Left cardiac atrium (tissue), 4 donors: ENCODE measurements at regions not wholly inside any gene's neighbourhood (a gene's known extent, or its start where the extent isn't known, plus 50 kb on each side); places are given as distances from the start of the nearest gene placed in this dataset.
"Not testable (repeated sequence)": the region's sequence is repeated elsewhere in the genome, so short reads cannot be mapped to it uniquely, and the experiment has no call there.

ENCODE experiments used
- ATAC-seq, 2 donors: fragments of 200-7000 bp; cut with Tn5 transposase; one replicate each; pipeline ENCODE4 v1.9.1; 2020; ENCODE audit warnings: mild to moderate bottlenecking in 2 of 2, moderate library complexity in 2 of 2
- DNase-seq: peaks from one replicate; pipeline ENCODE4 v3.0.0-alpha.2; 2020
- intact Hi-C, 2 donors: fragments of 100-400 bp; cut with DNase I; formaldehyde crosslinking; loops; one replicate each; pipeline versions ENCODE4 v1.14.1 to v1.15.1; 2022 to 2023
- donor health status: DM: no; HTN: yes; CAD: no.
- donor health status: DM: no; HTN: yes; CAD: no; lungs with severe emphysema.
- donor health status: DM: yes; HTN: yes; CAD: no.
- donor health status: Dilated cardiomyopathy.

DNA sequence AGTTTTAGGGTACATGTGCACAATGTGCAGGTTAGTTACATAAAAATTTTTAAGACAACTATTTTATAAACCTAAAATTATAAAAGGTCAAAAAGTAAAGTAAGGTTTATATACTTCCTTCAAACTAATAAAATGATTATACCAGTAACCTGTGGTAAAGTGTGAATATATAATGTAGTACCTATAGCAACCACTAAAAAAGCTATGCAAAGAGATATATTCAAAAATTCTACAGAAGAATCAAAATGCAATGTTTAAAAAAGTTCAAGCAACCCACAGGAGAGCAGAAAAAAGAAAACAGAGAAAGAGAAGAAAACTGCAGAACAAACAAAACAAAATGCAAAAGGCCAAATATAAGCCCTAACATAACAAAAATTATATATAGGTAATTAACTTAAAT, 379.5 kb upstream of the GALNTL6 start:
- DNase-seq (no peak), ATAC-seq (no peak)
- intact Hi-C loops = no loop called here

DNA sequence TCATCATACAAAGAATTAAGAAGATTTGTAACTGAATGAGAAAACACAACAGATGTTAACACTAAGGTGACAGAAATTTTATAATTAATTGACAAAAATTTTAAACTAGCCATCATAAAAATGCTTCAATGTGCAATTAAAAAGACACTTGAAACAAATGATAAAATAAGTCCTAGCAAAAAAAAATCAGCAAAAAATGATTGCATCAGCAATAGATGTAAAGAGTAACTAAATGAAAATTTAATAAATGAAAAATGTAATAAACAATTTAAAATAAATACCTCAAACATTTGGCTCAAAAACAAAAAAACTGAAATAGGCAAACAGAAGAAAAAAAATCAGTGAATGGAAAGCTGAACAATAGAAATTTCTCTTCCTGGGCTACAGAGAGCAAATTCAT, 380.7 kb upstream of the GALNTL6 start:
- intact Hi-C loops = no loop called here
- DNase-seq (no peak), ATAC-seq (no peak)

DNA sequence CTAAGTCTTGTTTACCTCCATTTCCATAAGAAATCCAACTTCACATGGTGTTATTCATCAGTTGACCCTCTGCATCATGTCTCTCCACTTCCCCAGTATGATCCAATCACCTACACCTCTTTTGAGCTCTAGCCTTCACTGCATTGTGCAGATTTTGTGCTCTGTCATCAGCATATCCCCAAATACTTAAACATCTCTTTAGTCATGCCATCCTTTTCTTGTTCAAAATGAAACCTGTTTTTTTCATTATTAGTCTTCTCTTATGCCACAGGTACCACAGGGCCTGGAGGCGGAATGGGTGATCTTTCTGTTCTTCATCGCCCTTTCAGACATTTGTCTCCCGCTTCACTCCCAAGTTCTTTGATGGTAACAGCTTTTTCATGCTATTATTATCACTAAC, 382.7 kb upstream of the GALNTL6 start:
- DNase-seq (no peak), ATAC-seq (no peak)
- intact Hi-C loops = no loop called here

DNA sequence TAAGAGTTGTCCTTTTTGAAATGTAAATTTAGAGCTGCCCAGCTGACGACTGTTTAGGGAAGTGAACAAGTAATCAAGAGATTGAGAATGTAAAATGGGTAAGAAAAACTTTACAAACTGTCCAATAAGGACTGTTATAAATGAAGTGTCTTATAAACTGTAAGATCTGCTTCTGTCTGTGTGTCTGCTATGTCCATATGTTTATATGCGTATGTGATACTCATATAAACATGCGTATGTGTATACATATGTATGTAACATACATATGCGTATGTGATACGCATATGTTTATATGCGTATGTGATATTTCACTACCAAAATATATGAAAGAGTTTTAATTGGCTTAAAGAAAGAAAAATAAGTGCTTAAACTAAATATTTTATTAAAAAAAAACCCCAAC, 416.0 kb upstream of the GALNTL6 start:
- intact Hi-C loops = no loop called here
- ATAC-seq (no peak), DNase-seq (no peak)

DNA sequence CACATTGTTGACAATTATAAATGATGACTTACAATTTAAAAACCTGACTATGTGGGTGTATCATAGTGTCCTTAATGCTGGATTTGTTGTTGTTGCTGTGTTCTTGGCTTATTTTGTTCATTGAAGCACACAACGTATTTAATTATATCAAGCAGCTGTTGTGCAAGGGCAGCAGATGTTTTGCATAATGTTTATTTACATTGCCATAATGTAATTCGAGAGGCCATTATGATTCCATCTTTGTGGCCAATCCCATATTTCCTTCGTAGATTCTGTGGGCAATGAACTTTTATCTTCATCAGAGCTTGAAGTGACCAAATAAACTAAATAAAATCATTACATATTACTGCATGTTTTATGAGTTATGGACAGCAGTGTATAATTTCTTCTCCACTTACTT, 422.6 kb upstream of the GALNTL6 start:
- no peak for ATAC-seq
- intact Hi-C loops = no loop called here
- DNase-seq = no peak

DNA sequence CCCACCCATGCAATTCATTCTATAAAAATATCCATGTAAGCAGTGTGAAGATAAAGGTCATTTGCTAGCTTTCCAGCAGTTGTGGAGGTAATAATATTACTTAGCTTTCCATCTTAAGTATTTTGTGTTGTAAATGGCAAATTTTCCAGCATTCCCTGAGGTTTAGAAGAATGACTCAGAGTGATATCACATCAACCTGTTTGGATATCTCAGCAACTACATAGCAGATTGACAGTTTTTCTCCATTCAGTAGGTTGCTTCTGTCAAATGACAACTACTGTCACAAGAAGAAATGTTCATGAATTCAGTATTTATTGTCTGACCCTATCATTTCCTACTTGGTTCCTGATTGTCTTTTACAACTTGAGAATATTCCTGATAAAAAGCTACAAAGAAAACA, 434.9 kb upstream of the GALNTL6 start:
- DNase-seq (no peak), ATAC-seq (no peak)
- intact Hi-C loops = no loop called here

DNA sequence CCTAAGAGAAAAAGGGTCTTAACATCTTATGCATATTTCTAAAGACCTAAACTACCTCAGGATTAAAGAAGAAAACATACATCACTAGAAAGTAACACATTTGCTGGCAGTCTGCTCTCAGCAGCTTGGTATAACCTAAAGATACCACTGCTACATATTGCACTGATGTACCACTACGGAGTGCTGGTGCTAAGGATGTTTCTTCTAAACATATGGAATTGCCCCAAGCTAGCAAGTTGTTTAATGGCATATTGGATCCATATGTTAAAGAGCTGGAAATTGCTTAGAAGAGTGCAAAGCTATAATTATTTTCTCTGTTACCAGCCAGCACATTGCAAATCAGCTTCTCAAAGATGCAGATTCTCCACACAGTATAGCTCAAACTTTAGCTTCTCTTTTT, 436.5 kb upstream of the GALNTL6 start:
- ATAC-seq (no peak), DNase-seq (no peak)

DNA sequence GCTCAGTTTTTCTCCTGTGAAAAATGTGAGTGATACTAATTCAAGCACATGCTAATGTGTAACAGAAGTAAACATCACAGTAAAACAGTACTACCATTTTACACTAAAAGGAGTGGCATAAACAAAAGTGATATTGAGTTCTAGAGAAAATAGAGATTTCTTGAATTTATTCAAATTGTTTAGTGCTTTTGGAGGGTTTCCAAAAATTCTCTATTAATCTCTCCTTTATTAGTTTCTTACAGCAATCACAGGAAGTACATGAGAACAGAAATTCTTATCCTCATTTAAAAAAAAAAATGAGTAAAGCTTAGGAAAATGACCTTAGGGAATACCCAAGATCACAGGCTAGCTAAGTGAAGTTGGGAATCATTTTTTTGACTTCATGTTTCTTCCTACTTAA, 459.7 kb upstream of the GALNTL6 start:
- intact Hi-C loops = no loop called here
- ATAC-seq (no peak), DNase-seq (no peak)

More for the DNA sequence above, 436.5 kb upstream of the GALNTL6 start:
- intact Hi-C loops = no loop called here

DNA sequence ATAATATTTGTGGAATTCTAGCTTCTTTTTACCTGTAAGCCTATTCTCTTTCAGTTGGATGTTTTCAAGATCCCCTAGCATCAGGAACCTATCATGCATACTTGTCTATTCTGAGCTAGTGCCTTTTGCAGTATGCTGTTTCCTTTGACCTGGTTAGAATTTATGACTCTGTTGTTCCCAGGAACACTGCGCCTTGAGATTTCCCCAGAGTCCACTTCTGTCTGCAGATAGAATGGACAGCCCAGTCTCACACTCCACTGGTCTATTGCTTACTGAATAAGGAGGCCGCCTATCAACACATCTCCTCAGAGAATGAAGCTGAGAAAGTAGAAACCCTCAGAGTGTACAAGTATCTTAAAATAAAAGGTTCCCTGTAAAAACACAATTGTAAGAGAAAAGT, 465.1 kb upstream of the GALNTL6 start:
- no peak for ATAC-seq
- intact Hi-C loops = no loop called here
- no peak for DNase-seq

DNA sequence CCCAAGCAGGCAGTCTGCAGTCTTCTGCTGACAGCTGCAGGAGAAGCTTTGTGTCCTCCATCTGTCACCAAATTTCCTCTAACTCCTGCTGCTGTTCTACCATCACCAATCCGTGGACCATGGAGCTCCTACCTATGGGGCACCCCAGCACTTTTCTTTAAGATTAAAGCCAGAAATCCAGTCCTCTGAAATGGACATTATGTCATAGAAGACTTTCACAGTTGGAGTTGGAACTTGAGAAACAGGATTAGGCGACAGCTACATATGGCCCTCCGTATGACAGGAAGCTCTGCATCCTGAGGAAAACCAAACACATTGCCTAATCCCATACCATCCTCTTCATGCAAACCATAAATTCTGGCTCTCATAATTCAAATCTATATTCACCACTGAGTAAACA, 470.6 kb upstream of the GALNTL6 start:
- ATAC-seq (no peak), DNase-seq (no peak)
- intact Hi-C loops = no loop called here

DNA sequence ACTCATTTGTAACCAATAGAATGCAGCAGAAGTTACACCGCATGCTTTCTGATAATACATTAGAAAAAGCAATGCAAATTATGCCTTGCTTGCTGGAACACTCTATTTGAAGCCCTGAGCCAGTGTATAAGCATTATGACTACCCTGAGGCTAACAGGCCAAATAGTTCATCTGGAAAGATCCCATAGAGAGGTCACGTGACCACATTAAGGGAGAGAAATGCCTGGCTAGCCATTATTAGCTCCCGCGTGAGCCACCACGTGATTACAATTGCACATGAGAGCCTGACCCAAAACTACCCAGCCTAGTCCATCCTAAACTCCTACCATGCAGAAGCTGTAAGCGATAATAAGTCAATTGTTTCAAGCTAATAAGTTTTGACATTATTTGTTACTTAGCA, 472.9 kb upstream of the GALNTL6 start:
- DNase-seq = no peak
- intact Hi-C loops = no loop called here

DNA sequence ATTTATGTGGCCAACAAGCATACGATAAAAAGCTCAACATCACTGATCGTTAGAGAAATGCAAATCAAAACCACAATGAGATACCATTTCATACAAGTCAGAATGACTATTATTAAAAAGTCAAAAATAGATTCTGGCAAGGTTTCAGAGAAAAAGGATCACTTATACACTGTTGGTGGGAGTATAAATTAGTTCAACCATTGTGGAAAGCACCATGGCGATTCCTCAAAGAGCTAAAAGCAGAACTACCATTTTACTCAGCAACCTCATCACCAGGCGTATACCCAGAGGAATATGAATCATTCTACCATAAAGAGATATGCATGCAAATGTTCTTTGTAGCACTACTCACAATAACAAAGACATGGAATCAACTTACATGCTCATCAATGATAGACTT, 478.7 kb upstream of the GALNTL6 start:
- intact Hi-C loops = no loop called here
- ATAC-seq (no peak), DNase-seq (no peak)

More for the DNA sequence above, 472.9 kb upstream of the GALNTL6 start:
- ATAC-seq = no peak

DNA sequence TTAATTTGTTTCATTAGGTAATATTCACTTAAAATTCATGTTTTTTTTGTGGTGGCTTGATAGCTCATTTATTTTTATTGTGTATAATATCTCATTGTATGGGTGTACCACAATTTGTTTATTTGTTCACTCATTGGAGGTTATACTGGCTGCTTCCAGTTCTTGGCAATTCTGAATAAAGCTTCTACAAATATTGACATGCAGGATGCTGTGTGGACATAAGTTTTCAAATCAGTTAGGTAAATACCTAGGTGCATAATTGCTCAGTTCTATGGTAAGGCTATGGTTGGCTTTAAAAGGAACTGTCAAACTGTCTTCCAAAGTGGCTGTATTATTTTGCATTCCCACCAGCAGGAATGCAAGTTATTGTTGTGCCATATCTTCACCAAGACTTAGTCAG, 504.5 kb upstream of the GALNTL6 start:
- DNase-seq (no peak), ATAC-seq (no peak)
- intact Hi-C loops = no loop called here

DNA sequence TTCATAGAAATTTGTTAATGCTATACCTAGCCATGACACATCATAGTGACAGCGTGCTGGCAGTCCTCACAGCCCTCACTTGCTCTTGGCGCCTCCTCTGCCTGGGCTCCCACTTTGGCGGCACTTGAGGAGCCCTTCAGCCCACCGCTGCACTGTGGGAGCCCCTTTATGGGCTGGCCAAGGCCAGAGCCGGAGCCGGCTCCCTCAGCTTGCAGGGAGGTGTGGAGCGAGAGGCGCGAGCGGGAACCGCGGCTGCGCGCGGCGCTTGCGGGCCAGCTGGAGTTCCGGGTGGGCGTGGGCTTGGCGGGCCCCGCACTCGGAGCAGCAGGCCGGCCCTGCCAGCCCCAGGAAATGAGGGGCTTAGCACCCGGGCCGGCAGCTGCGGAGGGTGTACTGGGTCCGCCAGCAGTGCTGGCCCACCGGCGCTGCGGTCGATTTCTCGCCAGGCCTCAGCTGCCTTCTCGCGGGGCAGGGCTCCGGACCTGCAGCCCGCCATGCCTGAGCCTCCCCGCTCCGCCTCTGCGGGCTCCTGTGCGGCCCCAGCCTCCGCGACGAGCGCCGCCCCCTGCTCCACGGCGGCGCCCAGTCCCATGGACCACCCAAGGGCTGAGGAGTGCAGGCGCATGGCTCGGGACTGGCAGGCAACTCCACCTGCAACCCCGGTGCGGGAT, 515.0 kb upstream of the GALNTL6 start:
- DNase-seq, ATAC-seq, intact Hi-C loops: not testable (repeated sequence)

DNA sequence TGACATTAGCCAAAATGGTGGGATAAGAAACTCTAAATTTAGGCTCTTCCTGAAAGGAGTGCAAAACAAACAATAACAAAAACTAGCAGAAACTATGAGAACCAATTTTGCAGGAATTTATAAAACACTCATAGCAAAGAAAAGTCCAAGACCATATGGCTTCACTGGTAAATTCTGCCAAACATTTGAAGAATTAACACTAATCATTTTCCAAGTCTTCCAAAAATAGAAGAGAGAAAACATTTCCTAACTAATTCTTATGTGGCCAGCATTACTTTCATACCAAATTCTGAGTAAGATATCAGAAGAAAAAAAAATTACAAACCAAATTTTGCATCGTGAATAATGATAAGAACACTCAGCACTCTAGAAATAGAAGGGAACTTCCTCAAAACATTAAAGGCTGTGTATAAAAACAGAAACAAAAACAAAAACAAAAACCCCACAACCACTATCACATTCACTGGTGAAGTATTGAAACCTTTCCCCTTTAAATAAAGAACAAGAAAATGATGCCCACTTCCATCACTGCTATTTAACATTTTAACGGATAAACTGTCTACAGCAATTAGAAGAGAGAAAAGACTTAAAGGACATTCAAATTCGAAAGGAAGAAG, 524.3 kb upstream of the GALNTL6 start:
- intact Hi-C loops = no loop called here
- no peak for DNase-seq
- ATAC-seq = no peak

DNA sequence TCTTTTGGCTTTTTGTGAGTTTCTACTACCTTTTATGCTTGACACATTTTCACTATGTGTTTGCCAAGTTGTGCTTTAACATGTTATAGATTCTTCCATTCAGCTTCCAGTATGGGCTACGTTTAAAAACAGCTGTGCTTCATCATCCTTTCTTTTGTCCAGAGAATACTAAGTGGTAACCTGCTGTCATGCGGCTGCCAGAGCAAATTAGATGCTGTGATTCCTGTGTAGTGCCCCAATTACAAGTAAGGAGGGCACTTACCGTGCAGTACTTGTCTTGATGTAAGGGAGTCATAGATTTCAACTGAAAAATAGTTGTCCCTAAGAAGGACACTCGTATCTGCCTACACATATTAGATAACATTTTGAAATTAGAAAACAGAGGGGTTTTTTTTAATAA, 531.8 kb upstream of the GALNTL6 start:
- intact Hi-C loops = no loop called here

DNA sequence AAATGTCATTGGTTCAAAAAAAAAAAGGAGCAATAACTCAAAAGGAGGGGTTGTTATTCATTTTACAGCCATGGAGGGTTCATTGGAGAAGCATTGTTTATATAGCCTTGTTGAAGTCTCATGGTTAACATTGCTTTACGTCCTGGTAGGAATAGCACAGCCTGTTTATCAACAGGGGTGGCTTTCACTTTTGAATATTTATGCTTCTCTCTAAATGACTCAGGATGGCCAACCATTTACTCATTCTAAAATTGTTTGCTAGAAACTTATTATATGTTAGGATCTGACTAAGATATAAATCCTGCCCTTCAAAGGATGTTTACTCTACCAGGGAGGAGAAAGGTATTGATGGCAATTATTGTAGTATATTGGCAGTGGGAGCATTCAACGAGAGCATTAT, 534.1 kb upstream of the GALNTL6 start:
- intact Hi-C loops = no loop called here
- no peak for DNase-seq
- ATAC-seq = no peak

More for the DNA sequence above, 531.8 kb upstream of the GALNTL6 start:
- ATAC-seq (no peak), DNase-seq (no peak)

DNA sequence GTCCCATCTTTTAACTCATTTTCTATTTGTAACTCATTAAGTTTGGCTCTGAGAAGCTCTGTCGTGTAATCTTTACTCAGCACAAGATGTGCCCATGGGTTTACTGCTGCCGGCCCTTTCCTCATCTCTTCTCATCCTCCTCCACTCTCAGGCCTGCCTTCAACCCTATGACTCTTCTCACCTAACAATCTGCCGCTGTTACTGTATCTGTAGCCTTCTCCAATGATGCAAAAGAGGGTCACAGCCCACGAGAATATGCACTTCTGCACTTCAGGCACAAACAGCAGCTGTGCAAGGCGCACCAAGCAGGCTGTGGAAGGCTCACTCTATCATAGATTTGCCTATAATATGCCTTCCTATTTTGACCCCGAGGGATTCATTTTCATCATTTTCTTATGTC, 546.5 kb upstream of the GALNTL6 start:
- ATAC-seq (no peak), DNase-seq (no peak)
- intact Hi-C loops = no loop called here

DNA sequence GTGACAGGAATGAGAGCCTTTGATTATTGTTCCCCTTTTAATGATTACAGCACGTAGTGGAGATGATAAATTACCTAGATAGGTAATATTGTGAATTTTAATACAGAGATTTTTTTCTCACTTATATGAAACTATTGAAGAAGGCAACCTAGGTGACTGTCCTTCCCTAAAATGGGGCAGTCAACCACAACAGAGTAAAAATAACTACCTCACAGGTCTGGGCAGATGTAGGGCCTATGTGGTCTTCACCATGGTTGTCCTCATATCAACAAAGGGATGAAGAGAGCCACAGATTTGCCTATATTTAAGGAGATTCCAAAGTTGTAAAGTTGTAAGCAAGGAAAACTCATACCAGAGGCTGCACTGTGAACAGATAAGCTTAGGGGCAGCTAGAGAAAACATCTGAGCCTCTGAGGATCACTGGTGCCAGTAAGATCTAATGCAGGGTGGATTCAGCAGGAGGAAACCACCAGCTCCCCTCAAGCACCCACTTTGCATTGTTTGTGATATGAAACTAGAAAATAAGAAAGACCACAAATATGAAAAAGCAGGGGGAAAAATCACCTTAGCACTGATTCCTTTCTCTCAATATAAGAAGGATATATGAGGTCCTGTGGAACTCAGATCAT, 547.9 kb upstream of the GALNTL6 start:
- no peak for ATAC-seq
- intact Hi-C loops = no loop called here

DNA sequence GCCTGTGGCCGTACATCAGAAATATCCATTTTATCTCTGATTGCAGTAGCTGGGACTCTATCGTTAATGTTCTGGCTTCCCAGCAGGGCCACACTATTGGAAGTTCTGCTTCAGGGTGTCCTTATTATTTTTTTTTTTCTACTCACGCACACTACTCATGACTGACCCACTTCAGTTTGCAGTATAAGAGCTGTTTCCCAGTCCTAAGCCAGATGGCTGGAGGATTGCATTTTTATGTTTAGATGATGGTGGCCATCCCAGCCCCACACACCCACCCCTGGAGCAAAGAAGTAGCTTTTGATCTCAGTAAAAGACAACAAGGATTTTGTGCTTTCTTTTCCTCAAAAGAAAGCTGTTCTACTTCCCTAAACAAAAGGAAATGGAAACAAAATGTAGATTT, 557.0 kb upstream of the GALNTL6 start:
- ATAC-seq (no peak), DNase-seq (no peak)
- intact Hi-C loops = no loop called here

More for the DNA sequence above, 547.9 kb upstream of the GALNTL6 start:
- DNase-seq = no peak

DNA sequence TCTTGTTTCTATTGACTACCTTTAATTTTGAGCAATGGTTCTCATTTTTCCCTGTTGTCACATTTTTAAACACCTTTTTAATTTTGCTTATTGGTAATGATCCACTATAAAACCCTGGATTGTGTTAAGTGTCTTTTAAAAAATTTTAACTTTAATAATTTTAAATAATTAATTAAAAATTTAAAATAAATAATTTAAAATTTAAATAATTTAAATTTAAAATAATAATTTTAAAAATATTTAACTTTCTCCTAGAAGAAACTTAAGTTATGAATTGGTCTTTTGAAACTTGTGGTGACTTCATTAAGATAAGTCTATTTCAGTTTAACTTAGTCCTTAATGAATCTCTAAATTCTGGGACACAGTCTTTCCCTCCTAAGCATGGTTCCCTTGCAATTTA, 566.3 kb upstream of the GALNTL6 start:
- DNase-seq (no peak), ATAC-seq (no peak)
- intact Hi-C loops = no loop called here
